PC-9 (cell line): ENCODE measurements at regions not wholly inside any gene's neighbourhood (a gene's known extent, or its start where the extent isn't known, plus 50 kb on each side); places are given as distances from the start of the nearest gene placed in this dataset.

Experiments
- CTCF ChIP-seq: fragments of 200-600 bp; sonication (generic); conservative IDR thresholded peaks from 2 replicates; pipeline ENCODE4 v1.6.1; 2017; ENCODE audit warnings: mixed run types, antibody characterized with exemption, mild to moderate bottlenecking, moderate library complexity
- EZH2 ChIP-seq: fragments of 200-600 bp; sonication (generic); IDR thresholded peaks from 2 replicates; pipeline ENCODE4 v1.8.0; 2017; ENCODE audit warnings: antibody characterized with exemption, low read depth

- TF ChIP-seq CTCF (no peak), EZH2 (no peak)
These were observed 62.1 kb downstream of the DOP1B start for GRCh38 chr21:36218691-36219090.
